Upper lobe of right lung (tissue), 1 donor: ENCODE measurements at regions not wholly inside any gene's neighbourhood (a gene's known extent, or its start where the extent isn't known, plus 50 kb on each side); places are given as distances from the start of the nearest gene placed in this dataset.

Experiments
- ATAC-seq: fragments of 200-7000 bp; cut with Tn5 transposase; one replicate; pipeline ENCODE4 v1.9.1; 2020; ENCODE audit warnings: mild to moderate bottlenecking, moderate library complexity
- DNase-seq: peaks from one replicate; pipeline ENCODE4 v3.0.0-alpha.2; 2020
- H3K27ac ChIP-seq: fragments of 200-600 bp; one replicate; pipeline ENCODE4 v1.8.0; 2022
- H3K27me3 ChIP-seq: fragments of 200-600 bp; one replicate; pipeline ENCODE4 v1.8.0; 2022; ENCODE audit warnings: mild to moderate bottlenecking
- H3K36me3 ChIP-seq: fragments of 200-600 bp; one replicate; pipeline ENCODE4 v1.8.0; 2022
- H3K4me1 ChIP-seq: fragments of 200-600 bp; one replicate; pipeline ENCODE4 v1.8.0; 2022
- H3K4me3 ChIP-seq: fragments of 200-600 bp; one replicate; pipeline ENCODE4 v1.8.0; 2022; ENCODE audit warnings: mild to moderate bottlenecking
- H3K9me3 ChIP-seq: fragments of 200-600 bp; one replicate; pipeline ENCODE4 v1.8.0; 2022
- CTCF ChIP-seq: fragments of 200-600 bp; IDR thresholded peaks from one replicate; pipeline ENCODE4 v1.8.0; 2022; ENCODE audit warnings: antibody characterized with exemption
- intact Hi-C: fragments of 100-400 bp; cut with DNase I; formaldehyde crosslinking; loops from one replicate; pipeline ENCODE4 v1.11.0; 2022
- donor health status: DM: no; HTN: yes; CAD: no; lungs with severe emphysema.

- TF ChIP-seq CTCF = no peak
- no peaks in the 10 kb centered on the region for H3K27me3 ChIP-seq
- no peak overlapping the region for H3K27ac ChIP-seq
- ATAC-seq (no peak), DNase-seq (no peak)
- intact Hi-C loops = no loop called here
- no peaks in the 10 kb centered on the region for H3K4me1 ChIP-seq
- no peaks in the 10 kb centered on the region for H3K36me3 ChIP-seq
- no peaks in the 10 kb centered on the region for H3K9me3 ChIP-seq
- no peak overlapping the region for H3K4me3 ChIP-seq
These were observed 61.8 kb upstream of the TOM1L1 start for GRCh38 chr17:54838651-54839421.

- H3K27me3 ChIP-seq = no peaks in the 10 kb centered on the region
These were observed 61.2 kb upstream of the TOM1L1 start for GRCh38 chr17:54839447-54839846.

GRCh38 chr17:54840885-54841591 is 59.6 kb upstream of the TOM1L1 start:
- no peak overlapping the region for H3K4me3 ChIP-seq
- ATAC-seq (peak; percentile 63), DNase-seq (no peak)
- intact Hi-C loops = no loop called here
- H3K27ac ChIP-seq = no peak overlapping the region
- no peaks in the 10 kb centered on the region for H3K27me3 ChIP-seq
- H3K4me1 ChIP-seq = no peaks in the 10 kb centered on the region
- no peak for TF ChIP-seq CTCF
- H3K9me3 ChIP-seq = no peaks in the 10 kb centered on the region
- H3K36me3 ChIP-seq = no peaks in the 10 kb centered on the region

More at GRCh38 chr17:54839447-54839846, 61.2 kb upstream of the TOM1L1 start:
- Histone ChIP-seq H3K9me3 (no peaks in the 10 kb centered on the region), H3K4me1 (no peaks in the 10 kb centered on the region), H3K36me3 (no peaks in the 10 kb centered on the region), H3K4me3 (no peak overlapping the region), H3K27ac (no peak overlapping the region)
- ATAC-seq (no peak), DNase-seq (no peak)
- TF ChIP-seq CTCF = no peak
- intact Hi-C loops = no loop called here

- DNase-seq (no peak), ATAC-seq (no peak)
- TF ChIP-seq CTCF = no peak
- H3K27me3 ChIP-seq = no peaks in the 10 kb centered on the region
- no peak overlapping the region for H3K4me3 ChIP-seq
- intact Hi-C loops = no loop called here
- no peaks in the 10 kb centered on the region for H3K36me3 ChIP-seq
- H3K27ac ChIP-seq = no peak overlapping the region
- H3K4me1 ChIP-seq = no peaks in the 10 kb centered on the region
- no peaks in the 10 kb centered on the region for H3K9me3 ChIP-seq
These were observed 59.0 kb upstream of the TOM1L1 start for GRCh38 chr17:54841656-54842055.

- Histone ChIP-seq H3K4me3 (no peak overlapping the region), H3K27ac (no peak overlapping the region), H3K27me3 (no peaks in the 10 kb centered on the region), H3K36me3 (no peaks in the 10 kb centered on the region), H3K9me3 (no peaks in the 10 kb centered on the region), H3K4me1 (no peaks in the 10 kb centered on the region)
- no peak for TF ChIP-seq CTCF
- intact Hi-C loops = no loop called here
- DNase-seq (no peak), ATAC-seq (no peak)
These were observed 56.4 kb upstream of the TOM1L1 start for GRCh38 chr17:54844233-54844632.
